ENCODE measurements at regions not wholly inside any gene's neighbourhood (a gene's known extent, or its start where the extent isn't known, plus 50 kb on each side); places are given as distances from the start of the nearest gene placed in this dataset.

DNA sequence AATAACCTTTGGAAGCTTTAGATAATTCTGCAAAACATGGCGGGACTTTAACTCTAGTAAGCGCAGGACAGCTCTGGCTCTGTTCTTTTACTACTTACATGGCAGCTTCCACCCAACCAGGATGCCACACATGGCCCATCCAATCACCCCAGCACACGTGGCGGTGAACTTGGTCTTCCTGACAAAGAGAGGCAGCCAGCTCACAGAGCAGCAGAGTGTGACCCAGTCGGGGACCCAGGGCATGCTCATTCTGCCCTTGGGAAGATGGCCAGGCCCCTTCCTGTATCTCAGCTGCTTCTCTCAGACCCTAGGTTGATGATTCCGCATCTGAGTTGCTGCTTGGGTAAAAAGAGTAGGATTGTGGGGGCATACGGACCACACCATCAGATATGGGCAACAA, 172.1 kb downstream of the USP12 start:
- no peak overlapping the region for H3K27ac ChIP-seq (ENCODE audit: control insufficient read depth, insufficient read depth)
- H4K20me1 ChIP-seq (ENCODE audit: control insufficient read depth, insufficient read depth), result no peaks in the 10 kb centered on the region
- ChIA-PET RAD21 (ENCODE audit: unreplicated experiment) (no interaction called here), SMC1A (ENCODE audit: uncharacterized antibody, unreplicated experiment) (no interaction called here), CTCF (interaction anchor here (0.5 kb wide), 1 partner anchor 831 kb away, joined by 5 read pairs; no protein-coding TSS in a partner anchor), POLR2A (no interaction called here)
- TF ChIP-seq POLR2AphosphoS5 (IDR thresholded peaks at IDR 0.05; ENCODE audit: low read length) (no peak), STAT1 (conservative IDR thresholded peaks at IDR 0.05) (no peak), HSF1 (IDR thresholded peaks at IDR 0.05; ENCODE audit: low read depth, low read length) (no peak), CUX1 (IDR thresholded peaks at IDR 0.05; ENCODE audit: insufficient replicate concordance, low read depth, low read length) (no peak), SMAD1 (IDR thresholded peaks at IDR 0.05; ENCODE audit: low read depth, partially characterized antibody) (no peak), PRDM15 (CRISPR knock-in tag; IDR thresholded peaks at IDR 0.05) (no peak), BCL11A (IDR thresholded peaks at IDR 0.05; ENCODE audit: low read depth, low read length) (no peak), NR2F1 (conservative IDR thresholded peaks at IDR 0.05) (no peak), NFYB (IDR thresholded peaks at IDR 0.05; ENCODE audit: insufficient read depth, low read depth, low read length) (no peak)
- 88% methylated on average over 7 of the region's 7 CpGs for WGBS (ENCODE audit: insufficient coverage, insufficient replicate concordance, low lambda C conversion rate, missing lambda C conversion rate)
- peaks cover 2% of the 10 kb centered on the region; the same call in 2 of the 3 replicates for H3K9me3 ChIP-seq (replicated peaks; ENCODE audit: control insufficient read depth, insufficient read depth, low read length)
- no peak for ATAC-seq
- H3K4me3 ChIP-seq, result no peak overlapping the region
- FAIRE-seq, result no peak
- H3K4me2 ChIP-seq (ENCODE audit: control insufficient read depth, insufficient read depth), result no peak overlapping the region
- H3K9ac ChIP-seq (ENCODE audit: control insufficient read depth, insufficient read depth, low read length), result no peak overlapping the region
- H3K27me3 ChIP-seq (replicated peaks in 1 of 2; ENCODE audit: control insufficient read depth in 2 of 2, insufficient read depth in 2 of 2, low read length in 1 of 2), result no peaks in the 10 kb centered on the region; a peak in 1 of 4 replicates
- H2AFZ ChIP-seq (ENCODE audit: control insufficient read depth, low read depth, low read length), result no peak overlapping the region
- no peaks in the 10 kb centered on the region for H3K79me2 ChIP-seq (ENCODE audit: control insufficient read depth, insufficient read depth, low read length)
- no TSS peak for BruUV-seq (replicated peaks)
- intact Hi-C loops (cut with micrococcal nuclease; ENCODE audit: unreplicated experiment), result no loop called here
- peaks cover 15% of the 10 kb centered on the region for H3K4me1 ChIP-seq (ENCODE audit: control insufficient read depth, insufficient read depth, low read length)
- in situ Hi-C loops (cut with MboI), result no loop called here
- no peaks in the 10 kb centered on the region for H3K36me3 ChIP-seq (ENCODE audit: control insufficient read depth in 2 of 2, insufficient read depth in 2 of 2, low read length in 1 of 2)
- no peak for DNase-seq (ENCODE audit: low read depth, low spot score)

Measured in GM12878 (cell line).